ENCODE measurements at regions not wholly inside any gene's neighbourhood (a gene's known extent, or its start where the extent isn't known, plus 50 kb on each side); places are given as distances from the start of the nearest gene placed in this dataset.

- TF ChIP-seq CTCF (conservative IDR thresholded peaks at IDR 0.05): no peak
- H3K4me3 ChIP-seq (ENCODE audit: low read length): no peak overlapping the region
- H3K36me3 ChIP-seq (ENCODE audit: control insufficient read depth, insufficient read depth, low read length): no peaks in the 10 kb centered on the region
- no peaks in the 10 kb centered on the region for H3K9me3 ChIP-seq (ENCODE audit: control insufficient read depth, low read length)
- no peaks in the 10 kb centered on the region for H3K9me3 Mint-ChIP-seq
- 97% methylated on average over 2 of the region's 2 CpGs; no CpG with 5 or more reads in 1 of the 2 experiments for WGBS, 2 experiments (ENCODE audit: insufficient coverage in 1 of 2, insufficient read length in 1 of 2)
- H3K27ac ChIP-seq (ENCODE audit: low read depth, low read length): no peak overlapping the region
- peaks cover 10% of the 10 kb centered on the region for H3K4me1 ChIP-seq (ENCODE audit: control insufficient read depth, insufficient read depth, low read length)
- no peaks in the 10 kb centered on the region for H3K36me3 Mint-ChIP-seq (ENCODE audit: low read depth)
- no peak overlapping the region for H3K27ac Mint-ChIP-seq
- H3K4me1 Mint-ChIP-seq: peaks cover 19% of the 10 kb centered on the region
- H3K27me3 ChIP-seq (ENCODE audit: control insufficient read depth, insufficient read depth, low read length, poor library complexity, severe bottlenecking): no peaks in the 10 kb centered on the region
- no peak for DNase-seq
- no peak overlapping the region for H3K9ac ChIP-seq (ENCODE audit: extremely low read depth, low read length, poor library complexity, severe bottlenecking)
- H3K4me3 Mint-ChIP-seq: no peak overlapping the region
- peaks cover 1% of the 10 kb centered on the region for H3K27me3 Mint-ChIP-seq (ENCODE audit: insufficient read depth)
Observed at GRCh38 chr5:167702014-167702413, 589.4 kb upstream of the WWC1 start.

- Histone ChIP-seq H3K9me3 (ENCODE audit: control insufficient read depth, low read length) (no peaks in the 10 kb centered on the region), H3K27me3 (ENCODE audit: control insufficient read depth, insufficient read depth, low read length, poor library complexity, severe bottlenecking) (no peaks in the 10 kb centered on the region), H3K4me1 (ENCODE audit: control insufficient read depth, insufficient read depth, low read length) (peaks cover 3% of the 10 kb centered on the region), H3K27ac (ENCODE audit: low read depth, low read length) (no peak overlapping the region), H3K36me3 (ENCODE audit: control insufficient read depth, insufficient read depth, low read length) (no peaks in the 10 kb centered on the region), H3K9ac (ENCODE audit: extremely low read depth, low read length, poor library complexity, severe bottlenecking) (no peak overlapping the region), H3K4me3 (ENCODE audit: low read length) (no peak overlapping the region)
- Mint-ChIP-seq H3K4me1 (no peaks in the 10 kb centered on the region), H3K9me3 (no peaks in the 10 kb centered on the region), H3K36me3 (ENCODE audit: low read depth) (no peaks in the 10 kb centered on the region), H3K27ac (no peak overlapping the region), H3K27me3 (ENCODE audit: insufficient read depth) (peaks cover 1% of the 10 kb centered on the region), H3K4me3 (no peak overlapping the region)
- peak; percentile 70 for TF ChIP-seq CTCF (conservative IDR thresholded peaks at IDR 0.05)
- 83 to 84% methylated on average over 1 to 2 of the region's 3 CpGs for WGBS, 2 experiments (ENCODE audit: insufficient coverage in 1 of 2, insufficient read length in 1 of 2)
- DNase-seq: peak; percentile 66
Observed at GRCh38 chr5:167708449-167708848, 583.0 kb upstream of the WWC1 start.

GRCh38 chr5:167709625-167710024 lies 581.8 kb upstream of the WWC1 start:
- Mint-ChIP-seq H3K27me3 (ENCODE audit: insufficient read depth) (no peaks in the 10 kb centered on the region), H3K4me1 (no peaks in the 10 kb centered on the region), H3K36me3 (ENCODE audit: low read depth) (no peaks in the 10 kb centered on the region), H3K9me3 (no peaks in the 10 kb centered on the region), H3K4me3 (no peak overlapping the region), H3K27ac (no peak overlapping the region)
- Histone ChIP-seq H3K4me3 (ENCODE audit: low read length) (no peak overlapping the region), H3K27ac (ENCODE audit: low read depth, low read length) (no peak overlapping the region), H3K9ac (ENCODE audit: extremely low read depth, low read length, poor library complexity, severe bottlenecking) (no peak overlapping the region), H3K36me3 (ENCODE audit: control insufficient read depth, insufficient read depth, low read length) (no peaks in the 10 kb centered on the region), H3K9me3 (ENCODE audit: control insufficient read depth, low read length) (no peaks in the 10 kb centered on the region), H3K4me1 (ENCODE audit: control insufficient read depth, insufficient read depth, low read length) (peaks cover 3% of the 10 kb centered on the region), H3K27me3 (ENCODE audit: control insufficient read depth, insufficient read depth, low read length, poor library complexity, severe bottlenecking) (no peaks in the 10 kb centered on the region)
- no peak for TF ChIP-seq CTCF (conservative IDR thresholded peaks at IDR 0.05)
- whole genome bisulfite sequencing, 2 experiments (ENCODE audit: insufficient coverage in 1 of 2, insufficient read length in 1 of 2): 91 to 92% methylated on average over 1 to 4 of the region's 4 CpGs
- DNase-seq: no peak

Measured in endodermal cell (in vitro differentiated cells).